ENCODE measurements at regions not wholly inside any gene's neighbourhood (a gene's known extent, or its start where the extent isn't known, plus 50 kb on each side); places are given as distances from the start of the nearest gene placed in this dataset.

- TF ChIP-seq CTCF (IDR thresholded peaks at IDR 0.05) (no peak), POLR2A (IDR thresholded peaks at IDR 0.05) (no peak)
These were observed 164.9 kb upstream of the AGA start for GRCh38 chr4:177607111-177607573.
